ENCODE measurements at regions not wholly inside any gene's neighbourhood (a gene's known extent, or its start where the extent isn't known, plus 50 kb on each side); places are given as distances from the start of the nearest gene placed in this dataset.

DNA sequence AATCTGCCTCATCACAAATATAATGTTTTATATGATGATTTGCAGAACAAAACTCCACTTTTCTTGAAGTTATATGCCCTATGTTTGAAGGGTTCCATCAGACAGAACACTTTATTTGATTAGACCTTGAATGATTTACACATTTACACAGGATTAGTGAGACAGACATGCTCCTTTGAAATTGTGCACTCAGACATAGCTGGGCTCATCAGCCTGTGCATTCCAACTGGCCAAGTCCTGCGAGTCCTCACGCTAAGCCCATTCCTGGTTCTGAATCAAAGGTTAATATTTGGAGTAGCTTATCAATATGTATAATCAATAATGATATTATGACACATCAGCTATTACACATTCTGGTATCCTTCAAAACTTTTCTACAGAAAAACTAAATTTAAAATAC, 173.6 kb downstream of the MBL2 start:
- no peak for TF ChIP-seq ZFX (IDR thresholded peaks at IDR 0.05)
- TF ChIP-seq, protein P1, sequence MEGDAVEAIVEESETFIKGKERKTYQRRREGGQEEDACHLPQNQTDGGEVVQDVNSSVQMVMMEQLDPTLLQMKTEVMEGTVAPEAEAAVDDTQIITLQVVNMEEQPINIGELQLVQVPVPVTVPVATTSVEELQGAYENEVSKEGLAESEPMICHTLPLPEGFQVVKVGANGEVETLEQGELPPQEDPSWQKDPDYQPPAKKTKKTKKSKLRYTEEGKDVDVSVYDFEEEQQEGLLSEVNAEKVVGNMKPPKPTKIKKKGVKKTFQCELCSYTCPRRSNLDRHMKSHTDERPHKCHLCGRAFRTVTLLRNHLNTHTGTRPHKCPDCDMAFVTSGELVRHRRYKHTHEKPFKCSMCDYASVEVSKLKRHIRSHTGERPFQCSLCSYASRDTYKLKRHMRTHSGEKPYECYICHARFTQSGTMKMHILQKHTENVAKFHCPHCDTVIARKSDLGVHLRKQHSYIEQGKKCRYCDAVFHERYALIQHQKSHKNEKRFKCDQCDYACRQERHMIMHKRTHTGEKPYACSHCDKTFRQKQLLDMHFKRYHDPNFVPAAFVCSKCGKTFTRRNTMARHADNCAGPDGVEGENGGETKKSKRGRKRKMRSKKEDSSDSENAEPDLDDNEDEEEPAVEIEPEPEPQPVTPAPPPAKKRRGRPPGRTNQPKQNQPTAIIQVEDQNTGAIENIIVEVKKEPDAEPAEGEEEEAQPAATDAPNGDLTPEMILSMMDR (conservative IDR thresholded peaks at IDR 0.05), result no peak

Measured in C4-2B (cell line).